ENCODE measurements at regions not wholly inside any gene's neighbourhood (a gene's known extent, or its start where the extent isn't known, plus 50 kb on each side); places are given as distances from the start of the nearest gene placed in this dataset.
"Not testable (repeated sequence)": the region's sequence is repeated elsewhere in the genome, so short reads cannot be mapped to it uniquely, and the experiment has no call there.

DNA sequence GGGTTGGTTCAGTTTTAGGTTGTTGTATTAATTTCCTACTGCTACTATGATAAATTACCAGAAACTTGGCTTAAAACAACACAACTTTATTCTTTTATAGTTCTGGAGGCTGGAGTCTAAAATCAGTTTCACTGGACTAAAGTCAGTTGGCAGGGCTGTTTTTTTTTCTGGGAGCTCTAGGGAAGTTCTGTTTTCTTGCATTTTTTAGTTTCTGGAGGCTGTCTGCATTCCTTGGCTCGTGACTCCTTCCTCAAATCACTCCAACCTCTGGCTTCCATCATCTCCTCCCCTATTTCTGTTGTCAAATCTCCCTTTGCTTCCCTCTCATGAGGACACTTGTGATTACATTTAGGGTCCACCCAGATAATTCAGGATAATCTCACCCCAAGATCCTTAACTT is 51.3 kb upstream of the SUB1 start:
- DNase-seq = no peak

DNA sequence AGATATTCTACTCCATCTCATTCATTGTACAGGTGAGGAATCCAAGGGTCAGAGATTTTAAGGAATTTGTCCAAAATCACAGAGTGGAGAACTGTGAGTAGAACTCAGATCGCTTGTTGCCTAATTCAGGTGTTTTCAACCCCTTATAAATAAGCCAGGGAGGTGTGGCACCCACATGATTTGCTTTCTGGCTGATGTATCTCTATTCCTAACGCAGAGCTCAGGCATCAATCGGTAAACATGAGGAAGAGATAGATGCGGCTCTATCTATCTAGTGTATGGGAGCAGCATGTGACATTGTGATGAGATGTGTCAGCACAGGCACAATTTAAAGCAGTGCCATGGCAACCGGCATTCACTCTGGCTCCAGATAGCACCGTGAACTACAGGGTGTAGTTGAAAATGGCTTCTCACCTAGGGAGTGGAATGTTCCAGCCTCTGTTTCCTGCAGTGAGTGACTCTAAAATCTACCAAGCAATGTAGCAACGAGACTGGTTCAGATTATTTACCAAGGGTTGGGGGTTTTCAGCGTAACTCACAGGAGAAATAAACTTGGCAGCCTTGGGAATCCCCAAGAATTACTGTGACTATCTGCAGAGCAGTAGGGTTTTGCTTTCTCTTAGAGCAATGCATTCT is 53.4 kb upstream of the SUB1 start:
- DNase-seq = peak; percentile 11

DNA sequence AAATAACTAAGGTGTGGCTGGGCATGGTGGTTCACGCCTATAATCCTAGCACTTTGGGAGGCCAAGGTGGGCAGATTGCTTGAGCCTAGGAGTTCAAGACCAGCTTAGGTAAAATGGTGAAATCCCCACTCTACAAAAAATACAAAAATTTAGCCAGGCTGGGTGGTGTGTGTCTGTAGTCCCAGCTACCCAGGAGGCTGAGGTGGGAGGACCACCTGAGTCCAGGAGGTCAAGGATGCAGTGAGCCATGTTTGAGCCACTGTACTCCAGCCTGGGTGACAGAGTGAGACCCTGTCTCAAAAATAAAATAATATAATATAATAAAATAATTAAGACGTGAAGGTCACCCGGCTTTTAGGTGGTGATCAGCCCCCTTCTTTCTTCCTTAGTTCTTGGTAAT is 58.0 kb upstream of the SUB1 start:
- not testable (repeated sequence) for DNase-seq

DNA sequence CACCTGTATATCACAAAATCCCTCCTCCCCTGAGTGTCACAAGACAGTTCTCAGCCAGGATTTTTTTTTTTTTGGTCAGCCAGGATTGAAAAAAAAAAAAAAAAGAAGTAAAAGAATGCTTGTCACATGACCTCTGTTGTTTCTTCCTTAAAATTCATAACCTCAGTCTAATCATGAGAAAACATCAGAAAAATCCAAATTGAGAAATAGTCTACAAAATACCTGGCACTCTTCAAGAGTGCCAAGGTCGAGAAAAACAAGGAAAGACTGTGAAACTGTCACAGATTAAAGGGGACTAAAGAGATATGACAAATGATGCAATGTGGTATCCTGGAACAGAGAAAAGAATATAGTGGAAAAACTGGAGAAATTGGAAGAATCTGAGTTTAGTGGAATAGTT is 58.5 kb upstream of the SUB1 start:
- DNase-seq = no peak

DNA sequence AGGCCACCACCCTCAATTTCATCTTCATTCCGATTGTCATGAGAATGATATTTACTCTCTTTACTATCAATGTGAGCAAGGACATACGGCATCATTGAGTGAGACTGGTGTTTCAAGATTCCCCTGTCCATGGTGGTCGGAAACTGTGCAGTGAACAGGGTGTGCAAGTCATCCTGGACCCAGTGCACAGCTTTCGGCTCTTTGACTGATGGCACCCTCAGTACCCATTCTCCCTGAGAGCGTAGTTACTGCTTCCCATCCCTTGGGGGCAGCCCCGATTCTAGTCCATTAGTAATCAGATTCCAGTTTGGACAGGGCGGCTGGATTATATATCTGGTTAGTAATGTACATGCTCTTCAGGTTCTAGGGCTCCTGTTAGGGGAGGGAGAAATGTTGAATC is 61.7 kb upstream of the SUB1 start:
- no peak for DNase-seq

DNA sequence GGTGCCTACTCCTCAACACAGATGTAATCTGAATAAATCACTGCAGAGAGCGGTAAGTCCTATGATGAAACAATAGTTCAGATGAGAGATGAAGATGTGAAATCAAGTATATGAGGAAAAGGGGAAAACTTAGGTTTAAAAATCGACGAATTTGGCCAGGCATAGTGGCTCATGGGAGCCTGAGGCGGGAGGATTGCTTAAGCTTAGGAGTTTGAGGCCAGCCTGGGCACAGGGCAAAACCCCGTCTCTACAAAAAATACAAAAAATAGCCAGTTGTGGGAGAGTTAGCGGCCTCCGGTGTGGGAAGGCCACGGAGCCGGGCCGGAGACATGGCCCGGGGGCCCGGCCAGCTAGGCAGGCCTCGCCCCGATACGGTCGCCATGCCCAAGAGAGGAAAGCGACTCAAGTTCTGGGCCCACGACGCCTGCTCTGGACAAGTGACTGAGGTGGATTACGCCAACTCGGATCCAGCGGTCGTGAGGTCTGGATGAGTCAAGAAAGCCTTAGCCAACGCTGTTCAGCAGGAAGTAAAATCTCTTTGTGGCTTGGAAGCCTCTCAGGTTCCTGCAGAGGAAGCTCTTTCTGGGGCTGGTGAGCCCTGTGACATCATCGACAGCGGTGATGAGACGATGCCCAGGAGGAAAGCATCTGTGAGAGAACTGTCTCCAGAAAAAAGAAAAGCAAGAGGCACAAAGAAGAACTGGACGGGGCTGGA is 62.8 kb upstream of the SUB1 start:
- no peak for DNase-seq

DNA sequence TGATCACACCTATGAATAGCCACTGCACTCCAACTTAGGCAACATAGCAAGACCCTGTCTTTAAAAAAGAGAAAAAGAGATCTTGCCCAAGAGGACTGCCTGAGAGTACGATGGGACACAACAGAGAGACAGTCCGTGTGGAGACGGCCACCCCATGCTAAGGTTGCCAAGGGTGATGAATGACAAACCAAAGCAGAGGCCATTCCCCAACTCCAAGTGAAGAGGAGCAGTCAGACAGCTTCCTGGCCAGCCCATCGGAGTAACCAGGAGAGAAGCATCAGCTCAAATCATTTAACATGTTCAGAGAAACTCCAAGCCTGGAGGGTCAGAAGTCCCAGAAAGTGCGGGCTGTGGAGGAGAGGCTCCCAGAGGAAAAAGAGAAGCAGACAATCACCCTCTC is 63.9 kb upstream of the SUB1 start:
- no peak for DNase-seq

DNA sequence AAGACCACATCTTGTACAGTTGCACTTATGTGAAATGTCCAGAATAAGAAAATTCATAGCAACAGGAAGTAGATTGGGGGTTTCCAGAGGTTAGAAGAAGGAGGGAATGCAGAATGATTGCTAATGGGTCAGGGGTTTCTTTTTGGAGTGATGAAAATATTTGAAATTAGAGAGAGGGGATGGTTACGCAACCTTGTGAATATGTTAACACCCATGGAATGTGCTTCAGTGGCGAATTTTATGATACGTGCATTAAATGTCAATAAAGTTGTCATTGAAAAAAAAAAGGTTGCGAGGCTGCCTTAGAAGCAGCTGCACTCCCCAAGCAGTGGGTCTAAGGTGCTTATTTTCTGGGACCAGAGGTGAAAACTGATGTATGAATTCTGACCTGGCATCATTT is 64.4 kb upstream of the SUB1 start:
- DNase-seq = no peak

DNA sequence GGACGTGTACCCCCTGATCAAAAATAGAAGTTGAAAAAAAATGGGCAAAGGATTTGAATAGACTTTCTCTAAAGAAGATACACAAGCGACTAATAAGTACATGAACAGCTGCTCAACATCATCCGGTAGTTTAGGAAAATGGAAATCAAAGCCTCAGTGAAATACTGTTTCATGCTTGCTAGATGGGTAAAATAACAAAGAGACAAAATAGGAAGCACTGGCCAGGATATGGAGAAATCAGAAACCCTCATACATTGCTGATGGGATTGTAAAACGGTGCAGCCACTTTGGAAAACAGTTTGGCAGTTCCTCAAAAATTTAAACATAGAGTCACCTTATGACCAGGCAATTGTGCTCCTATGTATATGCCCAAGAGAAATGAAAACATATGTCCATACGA is 65.0 kb upstream of the SUB1 start:
- no peak for DNase-seq

DNA sequence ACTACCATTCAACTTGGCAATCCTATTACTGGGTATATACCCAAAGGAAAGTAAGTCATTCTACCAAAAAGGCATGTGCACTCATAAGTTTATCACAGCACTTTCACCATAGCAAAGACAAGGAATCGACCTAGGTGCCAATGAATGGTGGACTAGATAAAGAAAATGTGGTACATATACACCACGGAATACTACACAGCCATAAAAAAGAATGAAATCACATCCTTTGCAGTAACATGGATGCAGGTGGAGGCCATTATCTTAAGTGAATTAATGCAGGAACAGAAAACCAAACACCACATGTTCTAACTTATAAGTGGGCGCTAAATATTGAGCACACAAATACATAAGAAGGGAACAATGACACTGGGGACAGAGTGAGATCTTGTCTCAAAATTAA is 65.8 kb upstream of the SUB1 start:
- no peak for DNase-seq

DNA sequence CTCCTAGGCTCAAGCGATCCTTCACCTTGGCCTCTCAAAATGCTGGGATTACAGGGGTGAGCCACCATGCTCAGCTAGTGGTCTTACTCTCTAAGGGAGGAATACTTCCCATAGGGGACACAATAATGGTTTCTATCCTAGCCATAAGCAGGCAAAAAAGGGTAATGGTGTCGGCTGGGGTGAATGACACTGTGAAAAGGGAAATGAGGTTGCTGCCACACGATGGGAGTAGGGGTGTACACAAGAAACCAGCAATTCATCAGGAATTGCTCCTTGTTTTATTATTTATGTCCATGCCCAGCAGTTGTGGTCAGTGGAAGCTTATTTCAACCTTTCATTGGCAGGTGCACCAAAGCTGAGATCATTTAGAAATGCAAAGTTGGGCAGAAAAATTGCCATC is 70.3 kb upstream of the ZFR start:
- DNase-seq = no peak

DNA sequence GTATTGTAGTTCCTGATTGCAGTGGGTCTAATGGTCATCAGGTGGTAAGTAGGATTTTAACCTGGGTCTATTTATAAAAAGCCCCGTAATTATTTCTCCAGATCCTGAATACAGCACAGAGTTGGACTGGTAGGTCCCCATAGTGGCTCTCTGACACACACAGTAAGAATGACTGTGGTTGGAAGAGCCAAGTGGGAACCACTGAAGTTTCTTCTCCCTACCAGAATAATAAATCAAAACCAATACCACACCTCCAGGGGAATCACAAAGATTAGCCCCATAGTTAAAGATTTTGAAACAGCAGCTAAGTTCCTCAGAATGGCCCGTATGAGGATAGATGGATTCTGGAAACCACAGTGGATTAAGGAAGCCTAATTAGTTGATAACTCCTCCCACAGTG is 68.4 kb upstream of the ZFR start:
- DNase-seq = no peak

DNA sequence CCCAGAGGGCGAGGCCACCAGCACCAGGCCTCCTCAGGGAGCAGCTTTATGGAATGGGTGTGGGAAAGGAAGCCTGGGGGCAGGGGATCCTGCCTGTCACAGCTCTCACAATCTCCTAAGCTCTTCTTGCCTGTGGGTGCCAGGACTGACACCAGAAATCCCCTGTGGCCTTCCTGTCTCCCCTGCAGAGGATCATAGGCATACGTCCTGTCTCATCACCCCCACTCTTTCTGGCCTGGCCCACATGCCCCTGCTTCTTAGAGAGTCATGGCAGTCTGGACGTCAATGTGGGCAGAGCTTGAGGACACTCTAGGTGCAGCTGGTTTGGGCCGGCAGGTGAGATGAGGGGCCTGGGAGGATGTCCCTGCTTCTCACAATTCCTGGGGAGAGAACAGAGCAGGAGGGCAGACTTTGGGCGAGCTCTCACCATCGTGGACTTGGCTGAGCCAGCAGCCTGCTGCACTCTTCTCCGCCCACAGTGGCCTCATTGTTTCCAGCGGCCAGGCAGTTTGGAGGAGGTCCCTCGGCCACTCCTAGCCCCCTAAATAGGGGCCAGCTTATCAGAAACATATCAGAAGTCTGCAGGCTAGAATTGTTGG is 67.3 kb upstream of the ZFR start:
- no peak for DNase-seq

DNA sequence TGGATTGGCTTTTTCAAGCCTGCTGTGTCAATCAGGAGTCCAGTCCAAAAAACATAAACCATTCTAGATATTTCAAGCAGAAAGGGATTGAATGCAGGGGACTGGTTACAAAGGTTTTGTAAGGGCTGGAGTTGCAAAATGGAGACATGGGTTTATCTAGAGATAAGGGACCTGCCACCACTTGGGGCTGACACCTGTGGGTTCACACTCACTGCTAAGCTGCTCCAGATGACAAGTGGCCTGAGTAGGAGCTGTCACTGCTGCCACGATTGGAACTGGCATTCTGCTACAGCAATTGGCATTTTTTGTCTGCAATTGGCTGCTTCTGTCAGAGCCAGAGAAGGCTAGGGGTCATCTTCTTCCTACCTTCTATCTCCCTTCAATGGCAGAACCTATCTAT is 66.3 kb upstream of the ZFR start:
- no peak for DNase-seq

DNA sequence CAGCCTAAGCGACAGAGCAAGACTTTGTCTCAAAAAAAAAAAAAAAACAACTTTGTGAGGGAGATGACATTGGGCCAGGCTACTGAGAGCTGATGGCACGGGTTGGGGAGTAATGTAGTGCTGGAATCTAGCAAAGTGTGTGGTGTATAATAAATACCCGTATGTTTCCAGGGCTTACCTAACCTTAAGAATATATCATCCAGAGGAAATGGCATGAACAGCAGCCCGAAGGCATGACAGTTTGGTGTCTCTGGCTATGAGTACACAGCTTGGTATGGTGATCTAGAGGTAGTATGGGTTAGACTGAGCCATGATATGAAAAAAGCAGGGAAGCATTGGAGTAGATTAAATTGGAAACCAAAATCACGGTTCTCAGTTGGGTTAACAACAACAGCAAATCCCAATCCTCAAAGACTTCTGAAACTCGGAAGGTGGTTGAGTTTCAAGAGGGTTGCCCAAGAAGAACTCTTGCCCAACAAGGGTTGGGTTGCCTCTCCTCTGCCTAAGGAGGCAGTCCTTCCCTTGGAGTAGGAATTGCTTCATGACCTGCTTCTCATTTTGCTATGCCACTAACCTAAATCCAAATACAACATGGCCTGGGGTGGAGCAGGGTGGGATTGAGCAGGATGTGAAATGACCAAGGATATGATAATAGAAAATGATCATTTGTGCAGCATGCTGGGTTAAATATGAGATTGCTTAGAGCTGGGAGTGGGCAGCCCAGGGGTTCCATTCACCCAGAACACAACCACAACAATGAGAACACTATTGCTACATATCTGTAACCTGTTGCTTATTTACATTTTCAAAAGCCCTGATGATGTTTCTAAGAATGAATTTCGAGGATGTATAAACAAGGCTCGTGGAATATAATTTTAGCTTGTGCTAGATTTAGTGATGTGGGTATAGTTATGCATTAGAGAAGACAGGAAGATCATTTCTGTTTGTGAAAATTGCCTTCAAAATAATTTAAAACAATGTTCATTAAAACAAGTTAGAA is 64.6 kb upstream of the ZFR start:
- no peak for DNase-seq

DNA sequence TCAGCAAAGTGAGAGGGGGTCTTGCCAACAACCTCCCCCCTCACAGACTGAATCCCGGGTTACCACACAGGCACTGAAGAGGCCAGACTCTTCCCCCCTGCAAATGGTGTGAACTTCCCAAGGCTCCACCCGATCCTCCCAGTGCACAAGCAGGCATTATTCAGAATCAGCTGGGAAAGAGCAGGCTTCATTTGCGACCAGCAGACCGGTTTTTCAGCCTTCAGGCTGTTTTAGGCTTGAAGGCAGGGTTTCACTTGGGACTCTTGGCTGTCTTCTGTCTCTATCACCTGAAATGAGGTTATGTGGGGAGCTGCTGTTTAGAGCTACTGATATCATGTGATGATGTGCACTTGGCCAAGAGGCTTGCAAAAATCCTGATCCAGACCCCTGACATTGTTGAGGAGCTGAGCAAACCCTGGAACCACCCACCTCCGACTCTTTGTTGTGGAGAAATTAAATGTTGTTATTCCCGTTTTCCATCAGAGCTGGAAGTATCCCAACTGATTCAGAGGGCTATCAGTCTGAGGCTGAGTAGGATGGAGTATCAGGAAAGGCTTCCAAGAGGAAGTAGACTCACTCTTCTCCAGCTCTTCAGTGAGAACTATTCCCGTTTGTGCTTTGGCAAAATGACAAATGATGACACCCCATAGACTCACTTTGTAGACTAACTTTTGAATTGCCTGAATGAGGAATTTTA is 63.3 kb upstream of the ZFR start:
- no peak for DNase-seq

DNA sequence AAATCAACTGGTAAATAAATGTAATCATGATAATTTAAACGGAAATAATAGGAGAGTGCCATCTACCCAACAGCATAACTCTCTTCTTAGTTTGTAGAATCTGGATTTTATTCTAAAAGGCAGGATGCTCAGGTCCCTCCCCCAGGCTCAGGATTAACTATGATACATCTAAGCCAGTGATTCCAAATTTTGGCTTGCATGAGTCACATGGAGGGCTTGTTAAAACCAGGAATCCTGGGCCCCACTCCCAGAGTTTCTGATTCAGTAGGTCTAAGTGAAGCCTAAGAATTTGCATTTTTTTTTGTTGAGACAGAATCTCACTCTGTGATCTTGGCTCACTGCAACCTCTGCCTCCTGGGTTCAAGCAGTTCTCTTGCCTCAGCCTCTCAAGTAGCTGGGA is 62.3 kb upstream of the ZFR start:
- no peak for DNase-seq

DNA sequence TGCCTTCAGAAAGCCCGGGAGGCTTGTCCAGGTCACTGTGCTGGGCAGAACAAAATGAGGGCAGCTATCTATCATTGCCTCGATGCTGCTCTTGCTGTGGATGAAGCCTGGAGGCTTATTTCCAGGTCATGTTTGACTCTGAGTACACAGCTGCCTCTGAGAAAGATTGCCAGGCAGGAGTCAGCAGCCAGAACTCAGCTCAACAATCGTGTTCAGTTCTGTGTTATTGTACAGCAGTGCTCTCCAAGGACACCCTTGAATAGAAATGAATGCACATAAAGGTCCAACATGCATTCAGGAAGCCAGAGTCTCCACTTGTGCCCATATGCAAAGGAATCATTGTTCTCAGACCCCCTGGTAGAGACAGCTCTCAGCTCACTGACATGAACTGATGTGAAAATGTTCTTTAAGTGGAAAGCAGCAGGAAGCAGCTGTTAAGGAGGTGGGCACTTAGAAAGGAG is 61.7 kb upstream of the ZFR start:
- DNase-seq = peak; percentile 17

DNA sequence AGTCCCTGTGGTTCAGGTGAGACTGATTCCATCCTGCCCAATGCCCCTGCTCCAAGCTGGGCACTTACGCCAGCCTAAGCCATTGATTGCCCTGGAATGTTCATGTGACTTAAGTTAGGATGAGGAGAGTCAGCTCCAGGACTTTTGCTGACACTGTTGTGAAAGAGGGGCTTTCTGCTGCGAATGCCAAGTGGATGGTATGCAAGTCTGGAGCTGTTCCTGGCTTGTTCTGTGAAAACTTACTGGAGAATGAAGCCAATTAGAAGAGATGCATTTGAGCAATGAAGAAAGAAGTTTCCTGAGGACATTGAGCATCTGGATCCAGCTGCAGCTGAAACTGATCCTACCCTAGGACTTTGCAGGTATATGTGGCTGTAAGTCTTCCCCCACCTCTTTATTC is 61.2 kb upstream of the ZFR start:
- DNase-seq = no peak

DNA sequence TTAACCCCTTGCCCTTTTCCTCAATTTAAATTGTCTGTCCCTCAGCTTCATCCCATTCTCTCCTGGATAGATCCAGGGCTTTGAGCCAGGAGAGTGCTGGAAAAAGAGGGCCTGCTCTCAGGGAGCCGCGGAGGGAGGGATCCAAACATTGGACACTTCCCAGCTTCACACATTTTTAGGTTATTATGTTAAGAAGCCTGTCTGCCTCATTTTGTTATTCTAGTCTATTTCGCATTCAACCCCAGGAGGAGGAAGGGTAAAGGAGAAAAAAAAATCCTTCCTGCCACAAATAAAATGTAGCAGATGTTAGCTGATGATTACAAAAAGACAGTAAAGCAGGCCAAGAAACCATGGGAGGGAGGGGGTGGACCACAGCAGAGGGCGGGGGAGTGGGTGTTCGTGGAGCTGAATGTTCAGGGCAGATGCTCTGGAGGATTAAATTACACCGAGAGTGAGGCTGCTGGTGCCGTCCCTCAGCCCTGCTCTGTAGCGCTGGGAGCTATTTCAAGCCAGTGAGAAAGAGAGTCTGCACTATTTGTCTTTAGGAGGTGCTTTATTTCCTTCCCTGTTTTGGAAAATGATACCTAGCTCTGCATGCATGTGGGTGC is 60.6 kb upstream of the ZFR start:
- DNase-seq = peak; percentile 65

DNA sequence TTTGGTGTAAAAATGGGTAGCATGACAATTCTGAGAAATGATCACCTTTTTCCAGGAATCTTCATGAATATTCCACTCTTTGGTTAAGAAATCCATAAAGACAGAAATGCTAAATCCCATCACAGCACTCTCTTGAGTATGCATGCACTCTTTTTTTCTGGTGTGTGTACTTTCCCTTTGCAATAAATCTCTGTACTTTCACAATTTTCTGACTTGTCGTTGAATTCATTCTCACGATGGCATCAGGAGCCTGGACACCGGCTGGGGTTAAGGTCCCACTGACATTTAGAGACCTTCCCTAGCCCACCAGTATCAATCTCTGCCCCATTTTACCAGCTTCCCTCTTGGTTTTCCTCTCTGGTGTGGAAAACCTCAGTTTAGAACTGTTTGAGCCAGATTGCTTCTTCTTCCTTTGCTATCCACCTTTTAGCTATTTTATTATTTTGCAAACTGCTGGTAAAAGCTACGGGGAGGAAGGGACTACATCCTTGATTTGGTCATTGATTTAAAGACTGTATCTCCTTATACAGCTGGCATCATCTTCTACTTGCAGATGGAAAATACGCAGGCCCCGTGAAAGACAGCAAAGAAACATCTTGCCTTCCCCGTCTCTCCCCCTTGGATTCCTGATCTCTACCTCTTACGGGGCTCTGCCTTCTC is 59.9 kb upstream of the ZFR start:
- no peak for DNase-seq
